ENCODE measurements at regions not wholly inside any gene's neighbourhood (a gene's known extent, or its start where the extent isn't known, plus 50 kb on each side); places are given as distances from the start of the nearest gene placed in this dataset.

DNA sequence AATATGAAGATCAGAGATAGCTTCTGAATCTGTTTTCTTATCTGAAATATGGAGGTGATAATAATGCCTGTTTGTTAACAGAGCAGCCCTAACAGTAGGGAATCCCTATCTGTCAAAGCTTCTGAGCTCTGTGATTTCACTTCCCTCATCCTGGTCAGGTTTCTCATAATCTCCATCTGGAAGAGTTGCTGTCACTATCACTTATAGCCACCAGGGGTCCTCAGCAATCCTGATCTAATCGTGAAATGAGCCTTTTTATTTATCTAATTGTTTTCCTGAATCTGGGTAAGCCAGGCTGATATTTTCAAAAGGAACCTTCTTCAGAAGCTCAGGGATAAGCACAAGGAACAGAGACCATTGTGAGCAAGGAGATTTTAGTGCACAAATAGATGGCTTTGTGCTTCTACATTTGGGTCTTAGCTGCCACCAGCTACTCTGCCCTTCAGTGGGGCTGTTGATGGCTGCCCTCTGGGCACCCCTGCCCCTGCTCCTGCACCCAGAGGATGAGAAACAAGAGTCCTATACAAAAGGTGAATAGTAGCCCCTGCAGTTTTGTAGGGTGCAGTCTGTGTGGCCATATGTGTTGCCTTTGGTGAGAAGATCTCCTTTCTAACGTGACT lies 196.4 kb upstream of the RADX start:
- no peaks in the 10 kb centered on the region for H3K4me1 ChIP-seq
- ATAC-seq, result peak; percentile 67 to 84 (median 82)
- intact Hi-C loops (cut with DNase I), result no loop called here
- no peak for DNase-seq
- no peaks in the 10 kb centered on the region for H3K36me3 ChIP-seq
- H3K9me3 ChIP-seq, result no peaks in the 10 kb centered on the region
- H3K27me3 ChIP-seq, result peaks cover 0 to 3% of the 10 kb centered on the region in 2 donors
- no peak overlapping the region for H3K4me3 ChIP-seq
- H3K27ac ChIP-seq, result no peak overlapping the region
- TF ChIP-seq POLR2A (IDR thresholded peaks at IDR 0.05), result no peak
- TF ChIP-seq, protein P1, sequence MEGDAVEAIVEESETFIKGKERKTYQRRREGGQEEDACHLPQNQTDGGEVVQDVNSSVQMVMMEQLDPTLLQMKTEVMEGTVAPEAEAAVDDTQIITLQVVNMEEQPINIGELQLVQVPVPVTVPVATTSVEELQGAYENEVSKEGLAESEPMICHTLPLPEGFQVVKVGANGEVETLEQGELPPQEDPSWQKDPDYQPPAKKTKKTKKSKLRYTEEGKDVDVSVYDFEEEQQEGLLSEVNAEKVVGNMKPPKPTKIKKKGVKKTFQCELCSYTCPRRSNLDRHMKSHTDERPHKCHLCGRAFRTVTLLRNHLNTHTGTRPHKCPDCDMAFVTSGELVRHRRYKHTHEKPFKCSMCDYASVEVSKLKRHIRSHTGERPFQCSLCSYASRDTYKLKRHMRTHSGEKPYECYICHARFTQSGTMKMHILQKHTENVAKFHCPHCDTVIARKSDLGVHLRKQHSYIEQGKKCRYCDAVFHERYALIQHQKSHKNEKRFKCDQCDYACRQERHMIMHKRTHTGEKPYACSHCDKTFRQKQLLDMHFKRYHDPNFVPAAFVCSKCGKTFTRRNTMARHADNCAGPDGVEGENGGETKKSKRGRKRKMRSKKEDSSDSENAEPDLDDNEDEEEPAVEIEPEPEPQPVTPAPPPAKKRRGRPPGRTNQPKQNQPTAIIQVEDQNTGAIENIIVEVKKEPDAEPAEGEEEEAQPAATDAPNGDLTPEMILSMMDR (IDR thresholded peaks at IDR 0.05), result peak; percentile 56 to 78 (median 72)
- 20% methylated on average over 2 of the region's 2 CpGs for WGBS (ENCODE audit: insufficient coverage, low coverage, low lambda C conversion rate, missing lambda C conversion rate)

DNA sequence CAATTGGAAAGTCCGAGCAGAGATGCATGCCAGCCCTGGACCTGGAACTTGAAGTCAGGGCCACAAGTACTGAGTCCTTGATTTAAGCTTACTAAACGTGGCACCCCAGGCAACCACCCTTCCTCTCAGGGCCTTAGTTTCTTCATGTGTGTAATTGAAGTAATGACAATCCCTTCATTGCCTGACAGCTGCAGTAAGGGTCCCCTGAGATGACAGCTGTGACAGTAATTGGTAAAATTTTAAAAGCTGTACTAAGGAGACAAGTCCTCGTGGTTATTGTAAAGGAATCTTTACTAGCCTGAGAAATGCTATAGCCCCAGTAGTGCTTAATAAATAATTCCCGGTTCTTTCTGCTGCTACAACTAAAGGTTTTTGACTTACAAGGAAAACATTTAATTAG lies 175.1 kb upstream of the RADX start:
- no peak overlapping the region for H3K27ac ChIP-seq
- no peaks in the 10 kb centered on the region for H3K9me3 ChIP-seq
- no peaks in the 10 kb centered on the region for H3K27me3 ChIP-seq
- DNase-seq, result no peak
- TF ChIP-seq POLR2A (IDR thresholded peaks at IDR 0.05), result no peak
- TF ChIP-seq, protein P1 (IDR thresholded peaks at IDR 0.05), result no peak
- WGBS (ENCODE audit: insufficient coverage, low coverage, low lambda C conversion rate, missing lambda C conversion rate), result 45% methylated on average over 4 of the region's 4 CpGs
- no peaks in the 10 kb centered on the region for H3K4me1 ChIP-seq
- intact Hi-C loops (cut with DNase I), result no loop called here
- H3K36me3 ChIP-seq, result no peaks in the 10 kb centered on the region
- H3K4me3 ChIP-seq, result no peak overlapping the region
- ATAC-seq, result no peak

DNA sequence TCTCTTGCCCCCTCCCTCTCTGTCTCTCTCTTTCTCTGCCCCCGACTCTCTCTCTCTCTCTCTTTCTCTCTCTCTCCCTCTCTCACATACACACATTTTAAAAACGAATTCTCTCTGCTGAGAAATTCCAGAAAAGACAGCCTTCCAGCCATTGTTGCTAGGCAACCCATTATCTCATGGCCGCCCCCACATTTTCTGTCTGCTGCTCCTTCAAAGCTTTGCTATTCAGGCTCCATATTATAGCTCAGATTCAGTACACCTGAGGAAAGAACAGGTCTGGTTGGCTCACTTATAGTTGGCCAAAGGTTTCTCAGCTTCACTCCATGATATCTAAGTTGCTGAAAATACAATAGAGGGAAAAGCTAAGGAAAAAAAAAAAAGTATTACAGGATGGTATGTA lies 174.4 kb upstream of the RADX start:
- Histone ChIP-seq H3K9me3 (no peaks in the 10 kb centered on the region), H3K36me3 (no peaks in the 10 kb centered on the region), H3K4me1 (no peaks in the 10 kb centered on the region), H3K4me3 (no peak overlapping the region), H3K27ac (no peak overlapping the region), H3K27me3 (no peaks in the 10 kb centered on the region)
- no peak for ATAC-seq
- intact Hi-C loops (cut with DNase I), result no loop called here
- TF ChIP-seq, protein P1 (IDR thresholded peaks at IDR 0.05), result no peak
- 22% methylated on average over 3 of the region's 3 CpGs for WGBS (ENCODE audit: insufficient coverage, low coverage, low lambda C conversion rate, missing lambda C conversion rate)
- DNase-seq, result no peak

DNA sequence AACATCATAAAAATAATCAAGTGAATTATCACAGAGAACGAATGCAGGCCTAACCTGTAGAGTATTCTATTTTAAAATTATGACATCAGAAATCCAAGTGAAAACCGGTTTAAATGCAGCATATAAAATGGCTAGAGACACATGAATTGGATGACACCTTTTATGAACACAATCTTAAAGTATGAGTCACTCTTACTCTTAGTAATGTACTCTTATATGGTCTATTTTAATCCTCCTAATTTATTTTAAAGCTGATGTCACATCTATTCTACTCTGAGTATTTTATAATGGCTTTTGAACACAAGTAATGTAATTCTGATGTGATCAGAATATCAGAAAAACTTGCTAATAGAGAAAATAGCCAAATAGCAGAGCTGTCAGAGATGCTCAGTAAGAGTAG lies 161.4 kb upstream of the RADX start:
- ATAC-seq, result no peak
- no peaks in the 10 kb centered on the region for H3K27me3 ChIP-seq
- TF ChIP-seq, protein P1 (IDR thresholded peaks at IDR 0.05), result no peak
- no peak for TF ChIP-seq POLR2A (IDR thresholded peaks at IDR 0.05)

DNA sequence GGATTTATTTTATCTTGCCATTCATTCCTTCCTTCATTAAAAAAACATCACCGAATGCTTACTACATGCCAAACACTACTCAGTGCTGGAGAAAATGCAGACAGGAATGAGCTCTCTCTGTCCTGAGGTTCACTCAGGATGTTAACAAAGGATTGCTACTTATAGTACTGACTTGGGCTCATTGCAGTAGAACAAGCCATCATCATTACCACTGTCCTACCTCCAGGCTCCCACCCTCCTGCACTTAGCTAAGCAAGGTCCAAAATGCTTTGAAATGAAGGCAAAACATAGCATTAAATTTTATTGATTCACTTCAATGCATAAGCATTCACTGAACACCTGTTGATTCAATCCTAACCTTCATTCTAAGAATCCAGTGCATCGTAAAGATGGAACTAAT lies 159.8 kb upstream of the RADX start:
- WGBS (ENCODE audit: insufficient coverage, low coverage, low lambda C conversion rate, missing lambda C conversion rate), result 96% methylated on average over 2 of the region's 2 CpGs
- TF ChIP-seq POLR2A (IDR thresholded peaks at IDR 0.05), result no peak
- TF ChIP-seq, protein P1 (IDR thresholded peaks at IDR 0.05), result no peak

More for the DNA sequence above, 161.4 kb upstream of the RADX start:
- Histone ChIP-seq H3K4me1 (no peaks in the 10 kb centered on the region), H3K9me3 (no peaks in the 10 kb centered on the region), H3K27ac (no peak overlapping the region), H3K36me3 (no peaks in the 10 kb centered on the region), H3K4me3 (no peak overlapping the region)
- DNase-seq, result no peak
- intact Hi-C loops (cut with DNase I), result no loop called here
- 20% methylated on average over 2 of the region's 2 CpGs for WGBS (ENCODE audit: insufficient coverage, low coverage, low lambda C conversion rate, missing lambda C conversion rate)

More for the DNA sequence above, 159.8 kb upstream of the RADX start:
- H3K9me3 ChIP-seq, result no peaks in the 10 kb centered on the region
- H3K4me3 ChIP-seq, result no peak overlapping the region
- H3K27ac ChIP-seq, result no peak overlapping the region
- DNase-seq (no peak), ATAC-seq (no peak)
- H3K36me3 ChIP-seq, result no peaks in the 10 kb centered on the region
- H3K27me3 ChIP-seq, result no peaks in the 10 kb centered on the region
- intact Hi-C loops (cut with DNase I), result no loop called here
- H3K4me1 ChIP-seq, result no peaks in the 10 kb centered on the region
